SK-N-MC (cell line): ENCODE measurements at regions not wholly inside any gene's neighbourhood (a gene's known extent, or its start where the extent isn't known, plus 50 kb on each side); places are given as distances from the start of the nearest gene placed in this dataset.
A peak's percentile ranks its signal among the peaks of the same experiment; 100 is the strongest.

Experiments used
- DNase-seq: peaks from one replicate; pipeline ENCODE4 v3.0.0-alpha.2; 2011; ENCODE audit warnings: low read depth, low spot score
- H3K27ac ChIP-seq: fragments of 200-600 bp; sonication (generic); 2 replicates; pipeline ENCODE4 v1.5.1; 2016; ENCODE audit warnings: mixed run types
- H3K36me3 ChIP-seq: fragments of 200-600 bp; sonication (generic); 2 replicates; pipeline ENCODE4 v1.6.1; 2017; ENCODE audit warnings: antibody characterized with exemption, low read length, mixed read lengths; ENCODE audit not compliant: insufficient read depth
- H3K4me3 ChIP-seq: fragments of 200-600 bp; sonication (generic); 2 replicates; pipeline ENCODE4 v1.5.1; 2016
- H3K9ac ChIP-seq: fragments of 200-600 bp; sonication (generic); 2 replicates; pipeline ENCODE4 v1.8.0; 2017; ENCODE audit warnings: mixed run types, mixed read lengths; ENCODE audit not compliant: insufficient read length
- H3K9me3 ChIP-seq: fragments of 200-600 bp; sonication (generic); 2 replicates; pipeline ENCODE4 v1.6.1; 2017; ENCODE audit warnings: low read depth, mild to moderate bottlenecking, antibody characterized with exemption, low read length, moderate library complexity, mixed read lengths
- EZH2 ChIP-seq: fragments of 200-600 bp; sonication (generic); IDR thresholded peaks from one replicate; pipeline ENCODE4 v1.6.1; 2017; ENCODE audit warnings: antibody characterized with exemption
- FOXP2 ChIP-seq: optimal IDR thresholded peaks from 2 replicates; pipeline ENCODE3; 2011; ENCODE audit warnings: mild to moderate bottlenecking, moderate library complexity; ENCODE audit not compliant: insufficient read depth; ENCODE audit errors: extremely low read length, control extremely low read depth
- POLR2AphosphoS5 ChIP-seq: IDR thresholded peaks from 2 replicates; pipeline ENCODE4 v1.6.1; 2012; ENCODE audit warnings: mild to moderate bottlenecking, low read depth, low read length, borderline replicate concordance

- no peak overlapping the region for H3K27ac ChIP-seq
- H3K4me3 ChIP-seq: no peak overlapping the region
- H3K9ac ChIP-seq: no peak overlapping the region
- TF ChIP-seq POLR2AphosphoS5: no peak
- TF ChIP-seq FOXP2: no peak
- no peak for TF ChIP-seq EZH2
- H3K9me3 ChIP-seq: no peaks in the 10 kb centered on the region
- no peak for DNase-seq
- H3K36me3 ChIP-seq: no peaks in the 10 kb centered on the region
These were observed 508.9 kb upstream of the PKN2 start for GRCh38 chr1:88175120-88175630.

DNA sequence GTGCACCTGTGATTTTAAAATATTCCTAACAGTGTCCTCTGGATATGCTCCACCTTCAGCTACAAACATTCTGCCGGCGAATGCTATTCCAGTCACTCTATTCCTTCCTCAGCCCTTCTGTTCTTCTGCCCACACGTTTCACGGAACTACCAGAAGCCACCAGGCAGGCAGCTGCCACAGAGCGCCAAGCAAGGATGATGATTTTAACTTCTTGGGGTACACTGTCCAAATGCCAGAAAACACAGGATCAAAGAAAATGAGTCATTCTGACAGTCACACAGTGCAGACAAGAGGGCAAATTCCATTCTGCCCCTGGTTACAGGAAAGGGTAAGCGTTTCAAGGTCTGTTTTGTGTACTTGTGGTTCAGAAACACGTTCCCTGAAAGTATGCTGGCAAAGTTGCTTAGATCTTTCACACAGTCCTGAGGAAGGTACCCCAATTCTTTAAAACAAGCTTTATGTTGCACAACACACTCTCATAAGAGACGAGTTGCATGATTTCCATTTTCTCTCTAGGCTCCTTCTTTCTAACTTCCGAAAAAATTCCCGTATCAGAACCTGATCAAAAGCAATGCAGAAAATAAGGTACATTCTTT, 508.3 kb upstream of the PKN2 start:
- no peaks in the 10 kb centered on the region for H3K36me3 ChIP-seq
- no peaks in the 10 kb centered on the region for H3K9me3 ChIP-seq
- H3K4me3 ChIP-seq: no peak overlapping the region
- no peak overlapping the region for H3K27ac ChIP-seq
- no peak for DNase-seq
- no peak for TF ChIP-seq EZH2
- no peak for TF ChIP-seq POLR2AphosphoS5
- no peak for TF ChIP-seq FOXP2
- H3K9ac ChIP-seq: no peak overlapping the region

GRCh38 chr1:88179943-88180342, 504.1 kb upstream of the PKN2 start:
- no peaks in the 10 kb centered on the region for H3K9me3 ChIP-seq
- no peak for DNase-seq
- no peak overlapping the region for H3K4me3 ChIP-seq
- TF ChIP-seq FOXP2: no peak
- TF ChIP-seq POLR2AphosphoS5: no peak
- TF ChIP-seq EZH2: no peak
- H3K36me3 ChIP-seq: no peaks in the 10 kb centered on the region
- no peak overlapping the region for H3K27ac ChIP-seq
- no peak overlapping the region for H3K9ac ChIP-seq

DNA sequence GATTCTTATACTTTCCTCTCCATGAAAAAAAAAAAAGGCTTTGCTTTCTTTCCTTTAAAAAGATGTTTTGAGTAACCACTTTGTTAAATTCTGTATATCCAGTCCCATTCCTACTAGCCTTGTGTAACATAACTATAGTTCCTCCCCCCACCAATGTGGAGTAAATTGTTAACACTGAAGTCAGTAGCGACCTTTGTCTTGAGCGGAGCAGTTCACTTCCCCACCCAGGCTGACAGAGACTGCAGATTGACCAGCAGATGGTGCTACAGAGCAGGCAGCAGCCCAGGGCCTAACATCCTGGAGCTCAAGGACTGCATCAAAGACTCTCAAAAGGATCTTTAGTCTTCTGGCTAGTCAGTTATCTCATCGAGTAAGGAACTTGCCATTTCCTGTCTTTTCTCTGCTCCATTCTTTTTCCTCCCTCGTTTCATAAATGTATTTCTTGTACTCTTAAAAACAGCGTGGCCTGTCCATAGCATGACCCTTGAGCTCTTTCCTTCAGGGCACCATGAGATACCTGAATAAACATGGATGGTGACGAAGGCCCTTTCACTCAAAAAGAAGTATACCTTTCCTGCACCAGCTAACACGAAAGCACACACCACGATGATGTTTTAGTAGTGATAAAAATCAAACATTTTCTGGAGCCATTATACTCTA, 503.5 kb upstream of the PKN2 start:
- DNase-seq: peak; percentile 63
- TF ChIP-seq POLR2AphosphoS5 (no peak), FOXP2 (no peak), EZH2 (no peak)
- Histone ChIP-seq H3K9me3 (no peaks in the 10 kb centered on the region), H3K36me3 (no peaks in the 10 kb centered on the region), H3K9ac (no peak overlapping the region), H3K4me3 (no peak overlapping the region), H3K27ac (no peak overlapping the region)

- Histone ChIP-seq H3K9ac (no peak overlapping the region), H3K9me3 (no peaks in the 10 kb centered on the region; the same call in 1 of the 2 replicates), H3K27ac (no peak overlapping the region), H3K36me3 (no peaks in the 10 kb centered on the region), H3K4me3 (no peak overlapping the region)
- TF ChIP-seq EZH2: no peak
- no peak for DNase-seq
These were observed 497.2 kb upstream of the PKN2 start for GRCh38 chr1:88186911-88187310.

- Histone ChIP-seq H3K36me3 (no peaks in the 10 kb centered on the region), H3K4me3 (peak overlapping the region; percentile 59), H3K9ac (peak overlapping the region; percentile 11), H3K27ac (no peak overlapping the region), H3K9me3 (no peaks in the 10 kb centered on the region; the same call in 1 of the 2 replicates)
- TF ChIP-seq EZH2: no peak
- TF ChIP-seq POLR2AphosphoS5: no peak
- DNase-seq: no peak
These were observed 496.0 kb upstream of the PKN2 start for GRCh38 chr1:88188038-88188437.

- no peak for DNase-seq
- H3K27ac ChIP-seq: no peak overlapping the region
- H3K9ac ChIP-seq: no peak overlapping the region
- no peak for TF ChIP-seq EZH2
- TF ChIP-seq FOXP2: no peak
- TF ChIP-seq POLR2AphosphoS5: no peak
- H3K4me3 ChIP-seq: no peak overlapping the region
- no peaks in the 10 kb centered on the region for H3K36me3 ChIP-seq
- H3K9me3 ChIP-seq: no peaks in the 10 kb centered on the region; the same call in 1 of the 2 replicates
These were observed 494.5 kb upstream of the PKN2 start for GRCh38 chr1:88189525-88189924.

DNA sequence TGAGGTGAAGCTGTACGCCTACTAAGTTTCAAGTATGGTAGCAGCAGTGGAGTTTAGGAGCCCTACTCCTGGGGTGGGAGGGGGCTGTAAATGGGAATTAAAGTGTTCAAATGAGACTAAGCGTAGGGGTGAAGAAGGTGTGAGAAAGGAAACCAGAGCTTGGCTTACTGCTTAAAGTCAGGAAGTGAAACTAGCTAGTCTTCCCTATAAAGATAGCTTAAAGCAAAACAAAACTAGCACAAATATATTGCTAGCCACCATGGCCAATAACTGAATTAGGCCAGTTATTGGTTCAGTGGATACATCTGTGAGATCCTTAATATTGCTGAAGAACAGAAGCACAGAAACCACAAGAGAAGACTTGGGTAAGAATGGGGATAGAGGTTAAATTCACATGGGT, 492.2 kb upstream of the PKN2 start:
- no peak overlapping the region for H3K27ac ChIP-seq
- H3K4me3 ChIP-seq: no peak overlapping the region
- no peaks in the 10 kb centered on the region; the same call in 1 of the 2 replicates for H3K9me3 ChIP-seq
- H3K36me3 ChIP-seq: no peaks in the 10 kb centered on the region
- H3K9ac ChIP-seq: no peak overlapping the region
- TF ChIP-seq FOXP2 (no peak), POLR2AphosphoS5 (no peak), EZH2 (no peak)
- DNase-seq: no peak

DNA sequence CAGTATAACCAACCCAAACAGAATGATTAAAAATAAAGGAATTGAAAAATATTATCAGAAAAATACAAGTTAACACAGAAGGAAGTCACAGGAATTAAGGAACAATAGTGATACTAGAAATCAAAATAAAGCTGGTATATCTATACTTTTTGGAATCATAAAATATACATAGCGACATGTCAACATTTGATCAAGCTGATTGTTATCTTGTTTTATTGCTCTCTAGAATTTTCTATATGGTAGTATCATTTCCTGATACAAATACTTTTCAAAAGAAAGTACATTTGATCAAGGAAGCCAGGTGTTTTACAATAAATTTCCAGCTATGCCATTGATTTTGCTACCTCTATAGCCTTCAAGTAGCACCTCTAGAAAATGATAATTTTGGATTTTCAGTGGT, 489.5 kb upstream of the PKN2 start:
- H3K27ac ChIP-seq: no peak overlapping the region
- no peak for TF ChIP-seq EZH2
- TF ChIP-seq POLR2AphosphoS5: no peak
- no peak for TF ChIP-seq FOXP2
- H3K9me3 ChIP-seq: no peaks in the 10 kb centered on the region; the same call in 1 of the 2 replicates
- no peak overlapping the region for H3K9ac ChIP-seq
- DNase-seq: no peak
- H3K4me3 ChIP-seq: no peak overlapping the region
- no peaks in the 10 kb centered on the region for H3K36me3 ChIP-seq
